ENCODE measurements at regions not wholly inside any gene's neighbourhood (a gene's known extent, or its start where the extent isn't known, plus 50 kb on each side); places are given as distances from the start of the nearest gene placed in this dataset.

- no peak for DNase-seq
Observed at GRCh38 chr6:16849988-16850680, 88.9 kb upstream of the ATXN1 start.

GRCh38 chr6:16849280-16849987 lies 88.2 kb upstream of the ATXN1 start:
- DNase-seq = no peak

- DNase-seq = no peak
Observed at GRCh38 chr6:16846399-16846778, 85.1 kb upstream of the ATXN1 start.

GRCh38 chr6:16844183-16844582 lies 82.9 kb upstream of the ATXN1 start:
- DNase-seq = no peak

- DNase-seq = no peak
Observed at GRCh38 chr6:16842676-16843075, 81.4 kb upstream of the ATXN1 start.

- DNase-seq = no peak
Observed at GRCh38 chr6:16841241-16841640, 80.0 kb upstream of the ATXN1 start.

GRCh38 chr6:16840725-16841124 lies 79.5 kb upstream of the ATXN1 start:
- DNase-seq = no peak

GRCh38 chr6:16840291-16840690 lies 79.0 kb upstream of the ATXN1 start:
- no peak for DNase-seq

GRCh38 chr6:16839631-16840179 lies 78.4 kb upstream of the ATXN1 start:
- DNase-seq = no peak

- DNase-seq = no peak
Observed at GRCh38 chr6:16837217-16837972, 76.1 kb upstream of the ATXN1 start.

- no peak for DNase-seq
Observed at GRCh38 chr6:16836144-16836981, 75.1 kb upstream of the ATXN1 start.

- no peak for DNase-seq
Observed at GRCh38 chr6:16834242-16834641, 73.0 kb upstream of the ATXN1 start.

GRCh38 chr6:16832721-16833120 lies 71.5 kb upstream of the ATXN1 start:
- DNase-seq = no peak

- no peak for DNase-seq
Observed at GRCh38 chr6:16832043-16832567, 70.8 kb upstream of the ATXN1 start.

GRCh38 chr6:16831136-16831535 lies 69.9 kb upstream of the ATXN1 start:
- DNase-seq = no peak

GRCh38 chr6:16828058-16828457 lies 66.8 kb upstream of the ATXN1 start:
- no peak for DNase-seq

GRCh38 chr6:16827627-16828026 lies 66.4 kb upstream of the ATXN1 start:
- DNase-seq = no peak

GRCh38 chr6:16825784-16826183 lies 64.5 kb upstream of the ATXN1 start:
- no peak for DNase-seq

- no peak for DNase-seq
Observed at GRCh38 chr6:16824845-16825685, 63.8 kb upstream of the ATXN1 start.

GRCh38 chr6:16823718-16824352 lies 62.6 kb upstream of the ATXN1 start:
- no peak for DNase-seq
